NCI-H774 (cell line): ENCODE measurements at regions not wholly inside any gene's neighbourhood (a gene's known extent, or its start where the extent isn't known, plus 50 kb on each side); places are given as distances from the start of the nearest gene placed in this dataset.

Source experiments
- DNase-seq: peaks from one replicate; lab custom pipeline; 2025; lab: John Stamatoyannopoulos, UW

GRCh38 chr13:104315606-104316005, 1249.4 kb upstream of the SLC10A2 start:
- no peak for DNase-seq

GRCh38 chr13:104314926-104315535, 1248.8 kb upstream of the SLC10A2 start:
- DNase-seq, result no peak

- no peak for DNase-seq
Measured at GRCh38 chr13:104314321-104314720, 1248.1 kb upstream of the SLC10A2 start.

GRCh38 chr13:104310861-104311260, 1244.6 kb upstream of the SLC10A2 start:
- DNase-seq, result no peak

- DNase-seq, result no peak
Measured at GRCh38 chr13:104309431-104309830, 1243.2 kb upstream of the SLC10A2 start.

GRCh38 chr13:104301171-104301975, 1235.2 kb upstream of the SLC10A2 start:
- DNase-seq, result no peak

- no peak for DNase-seq
Measured at GRCh38 chr13:104297075-104297474, 1230.9 kb upstream of the SLC10A2 start.

GRCh38 chr13:104296286-104296685, 1230.1 kb upstream of the SLC10A2 start:
- DNase-seq, result no peak

- DNase-seq, result no peak
Measured at GRCh38 chr13:104295537-104295936, 1229.3 kb upstream of the SLC10A2 start.

GRCh38 chr13:104289400-104289799, 1223.2 kb upstream of the SLC10A2 start:
- DNase-seq, result no peak

GRCh38 chr13:104288496-104288895, 1222.3 kb upstream of the SLC10A2 start:
- DNase-seq, result no peak

- DNase-seq, result peak; percentile 57
Measured at GRCh38 chr13:104286566-104287290, 1220.5 kb upstream of the SLC10A2 start.

GRCh38 chr13:104281910-104282309, 1215.7 kb upstream of the SLC10A2 start:
- DNase-seq, result no peak

GRCh38 chr13:104270731-104271130, 1204.5 kb upstream of the SLC10A2 start:
- DNase-seq, result no peak

- DNase-seq, result no peak
Measured at GRCh38 chr13:104267206-104267811, 1201.1 kb upstream of the SLC10A2 start.

GRCh38 chr13:104256701-104257100, 1190.5 kb upstream of the SLC10A2 start:
- no peak for DNase-seq

- no peak for DNase-seq
Measured at GRCh38 chr13:104253063-104253680, 1187.0 kb upstream of the SLC10A2 start.

GRCh38 chr13:104251931-104252330, 1185.7 kb upstream of the SLC10A2 start:
- DNase-seq, result no peak

- no peak for DNase-seq
Measured at GRCh38 chr13:104246955-104247354, 1180.7 kb upstream of the SLC10A2 start.

- no peak for DNase-seq
Measured at GRCh38 chr13:104206450-104207044, 1140.3 kb upstream of the SLC10A2 start.

GRCh38 chr13:104204177-104204576, 1138.0 kb upstream of the SLC10A2 start:
- no peak for DNase-seq

- no peak for DNase-seq
Measured at GRCh38 chr13:104198801-104199200, 1132.6 kb upstream of the SLC10A2 start.
